GM18520 (cell line): ENCODE measurements at regions not wholly inside any gene's neighbourhood (a gene's known extent, or its start where the extent isn't known, plus 50 kb on each side); places are given as distances from the start of the nearest gene placed in this dataset.
"Not testable (repeated sequence)": the region's sequence is repeated elsewhere in the genome, so short reads cannot be mapped to it uniquely, and the experiment has no call there.

ENCODE experiments used
- ATAC-seq: cut with Tn5 transposase; IDR thresholded peaks from one replicate; pipeline ENCODE4 v1.9.1; 2021; ENCODE audit not compliant: unreplicated experiment

DNA sequence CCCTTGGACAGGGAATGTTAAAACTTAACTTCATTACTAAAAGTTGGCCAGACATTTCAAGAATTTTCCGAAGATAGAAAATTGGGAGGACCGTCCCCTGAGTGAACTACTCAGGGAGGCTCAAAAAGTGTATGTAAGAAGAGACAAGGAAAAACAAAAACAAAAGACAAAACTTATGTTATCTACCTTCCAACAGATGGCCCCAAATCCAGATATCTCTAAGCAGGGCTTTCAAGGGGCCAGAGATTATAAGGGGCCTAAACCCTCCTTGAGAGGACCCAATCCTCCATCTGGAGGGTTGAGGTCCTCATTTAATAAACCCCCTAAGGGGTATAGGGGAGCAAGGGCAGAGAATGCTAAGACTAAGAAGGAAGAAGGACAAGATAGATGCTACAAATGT is 203.6 kb downstream of the SH2D4B start:
- no peak for ATAC-seq

DNA sequence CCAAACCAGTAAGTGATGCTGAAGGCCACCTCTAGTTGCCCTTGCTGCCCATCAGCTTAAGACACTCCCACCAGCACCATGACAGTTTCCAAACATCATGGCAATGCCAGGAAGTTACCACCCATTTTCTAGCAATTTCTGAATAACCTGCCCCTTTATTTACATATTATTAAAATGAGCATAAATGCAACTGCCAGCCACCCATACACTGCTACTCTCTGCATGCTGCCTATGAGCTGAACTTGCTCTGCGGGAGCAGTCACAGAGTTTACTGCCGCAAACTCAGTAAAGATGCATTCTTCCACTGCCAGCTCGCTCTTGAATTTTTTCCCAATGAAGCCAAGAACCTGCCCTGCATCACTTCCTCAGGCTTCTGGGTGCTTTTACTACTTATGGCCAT is 212.6 kb downstream of the SH2D4B start:
- no peak for ATAC-seq

DNA sequence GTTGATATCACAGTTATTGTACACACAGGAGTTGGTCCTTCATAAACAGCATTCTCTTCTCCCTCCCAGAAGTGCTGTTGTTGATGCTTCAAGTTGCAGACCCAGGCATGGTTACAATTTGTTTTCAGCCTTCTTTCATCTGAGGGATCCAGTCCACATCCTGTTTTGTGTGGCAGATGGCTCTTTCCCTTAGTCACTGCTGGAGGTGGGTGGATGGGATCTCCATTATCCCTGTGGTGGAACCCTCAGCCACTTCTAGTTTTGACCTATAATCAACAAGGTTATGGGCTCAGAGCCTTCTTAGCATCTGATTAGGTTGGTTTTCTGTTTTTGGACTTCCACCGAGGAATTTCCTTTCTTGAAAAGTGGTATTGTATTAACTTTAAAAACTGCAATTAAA is 214.2 kb downstream of the SH2D4B start:
- ATAC-seq, result no peak

DNA sequence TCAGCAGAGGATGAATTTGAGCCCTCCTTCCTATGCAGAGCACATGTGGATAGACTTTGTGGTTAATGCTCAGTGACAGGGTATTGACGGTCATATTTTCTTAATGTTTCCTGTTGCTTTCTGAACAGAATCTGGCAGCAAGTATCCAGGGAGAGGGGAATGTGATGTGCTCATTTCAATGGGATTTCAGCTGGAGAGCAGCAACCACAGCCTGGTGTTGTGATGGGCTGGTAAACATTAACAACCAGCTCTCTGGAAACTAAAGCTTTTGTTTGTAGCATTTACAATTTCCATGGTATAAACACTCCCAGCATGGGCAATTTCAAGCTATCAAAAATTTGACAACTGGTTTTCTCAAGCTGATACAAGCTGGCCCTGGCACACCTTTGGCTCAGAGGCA is 215.9 kb downstream of the SH2D4B start:
- ATAC-seq, result no peak

DNA sequence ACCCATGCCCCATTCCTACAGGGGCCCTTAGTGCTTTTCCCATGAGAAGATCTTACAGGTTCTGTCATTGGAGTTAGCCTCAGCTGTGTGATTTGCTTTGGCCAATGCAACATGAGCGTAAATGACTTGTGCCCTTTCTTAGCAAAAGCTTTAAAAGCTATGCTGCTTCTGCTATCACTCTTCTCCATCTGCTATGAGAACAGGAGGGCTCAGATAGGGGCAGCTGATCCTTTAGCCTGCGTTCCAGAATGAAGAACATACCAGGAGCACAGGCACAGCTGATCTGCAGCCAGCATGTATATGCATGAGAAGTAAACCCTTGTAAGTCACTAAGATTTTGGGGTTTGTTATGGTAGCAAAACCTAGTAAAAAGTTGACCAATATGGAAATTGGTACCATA is 218.2 kb downstream of the SH2D4B start:
- ATAC-seq, result no peak

DNA sequence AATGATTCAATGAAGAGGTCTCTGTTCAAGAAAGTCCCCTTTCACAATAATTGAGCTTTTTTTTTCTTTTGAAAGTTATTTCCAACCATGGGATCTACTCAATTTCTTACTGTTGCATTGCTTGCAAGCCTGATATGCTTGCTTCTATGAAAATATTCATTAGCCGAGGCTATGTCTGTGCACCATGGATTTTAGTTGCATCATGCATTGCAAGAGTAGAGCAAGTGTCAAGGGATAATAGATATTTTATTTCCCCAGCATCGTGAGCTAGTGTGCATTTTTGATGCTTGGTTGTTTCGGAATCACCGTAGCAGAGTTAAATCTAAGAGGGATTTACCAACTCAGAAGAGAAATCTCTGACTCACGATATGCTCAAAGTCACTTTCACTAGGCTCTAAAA is 222.0 kb downstream of the SH2D4B start:
- no peak for ATAC-seq

DNA sequence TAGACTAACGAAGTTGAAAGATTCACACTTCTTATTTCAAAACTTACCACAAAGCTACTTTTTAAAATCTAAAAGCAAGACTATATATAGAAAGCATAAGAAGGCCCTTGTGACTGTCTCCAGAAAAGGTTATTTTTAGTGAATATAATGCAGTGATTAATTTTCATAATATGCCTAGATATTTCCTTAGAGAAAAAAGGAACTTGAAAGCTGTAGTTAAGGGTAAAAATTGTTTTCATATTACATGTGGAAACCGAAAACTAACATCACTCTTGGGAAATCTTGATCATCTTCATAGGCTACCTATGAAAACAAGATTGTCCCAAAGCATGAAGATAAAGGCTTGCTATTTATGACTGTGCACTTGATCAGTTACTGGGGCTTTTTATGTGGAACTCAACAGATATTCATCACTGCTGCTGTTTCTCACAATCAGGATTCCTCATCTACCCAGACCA is 223.2 kb downstream of the SH2D4B start:
- no peak for ATAC-seq

DNA sequence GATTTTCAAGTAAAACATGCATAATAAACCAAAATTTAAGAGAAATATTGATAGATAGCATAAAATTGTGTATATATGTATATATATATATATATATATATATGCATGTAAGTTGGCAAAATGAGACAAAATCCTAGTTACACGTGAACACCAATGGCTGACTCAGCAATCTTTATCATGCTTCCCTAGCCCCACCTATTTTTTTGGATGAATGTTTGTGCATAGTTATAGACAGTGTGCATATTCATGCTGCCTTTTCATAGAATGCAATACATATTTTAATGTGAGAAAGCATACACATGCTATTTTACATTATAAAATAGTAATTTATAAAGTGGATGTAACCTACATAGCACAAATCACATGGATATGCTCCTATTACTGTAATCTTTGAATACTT is 230.3 kb downstream of the SH2D4B start:
- no peak for ATAC-seq

DNA sequence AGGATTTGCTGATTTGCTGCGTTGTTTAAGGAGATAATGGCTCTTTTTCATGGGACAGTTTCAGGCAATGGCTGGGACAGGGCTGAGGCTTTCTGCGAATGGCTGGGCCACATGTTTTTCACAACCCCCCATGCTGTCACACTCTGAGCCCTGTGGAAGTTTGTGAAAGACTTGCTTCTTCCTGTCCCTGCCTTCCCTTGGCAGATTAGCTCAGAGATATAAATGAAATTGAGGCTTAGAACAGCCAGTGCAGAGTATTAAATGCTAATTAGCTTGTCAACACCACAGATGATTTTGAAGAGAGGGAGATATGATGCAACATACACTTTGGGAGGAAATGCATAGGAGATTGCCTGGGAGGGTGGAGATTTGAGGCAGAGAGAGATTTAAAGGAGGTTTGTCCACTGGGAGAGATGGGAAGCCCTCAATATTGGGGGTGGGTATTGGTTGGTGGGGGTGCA is 232.0 kb downstream of the SH2D4B start:
- ATAC-seq, result no peak

DNA sequence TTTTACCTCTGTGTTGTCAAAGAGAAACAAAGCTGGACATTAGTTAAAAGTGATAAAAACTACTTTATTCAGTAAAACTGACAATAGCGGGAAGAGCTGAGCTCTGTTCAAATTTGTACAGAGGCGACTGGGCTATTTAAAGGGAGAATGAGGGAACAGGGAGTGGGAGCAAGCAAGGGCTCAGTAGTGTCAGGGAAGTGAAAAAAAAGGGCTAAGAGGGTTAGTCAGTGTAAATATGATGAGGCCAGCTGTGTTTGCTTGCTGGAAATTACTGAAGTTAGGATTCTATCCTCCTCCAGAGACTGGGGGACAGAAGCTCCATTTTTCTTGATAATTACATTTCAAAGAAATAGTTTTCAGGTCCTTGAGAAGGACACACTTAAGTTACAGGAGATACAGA is 232.5 kb downstream of the SH2D4B start:
- no peak for ATAC-seq

DNA sequence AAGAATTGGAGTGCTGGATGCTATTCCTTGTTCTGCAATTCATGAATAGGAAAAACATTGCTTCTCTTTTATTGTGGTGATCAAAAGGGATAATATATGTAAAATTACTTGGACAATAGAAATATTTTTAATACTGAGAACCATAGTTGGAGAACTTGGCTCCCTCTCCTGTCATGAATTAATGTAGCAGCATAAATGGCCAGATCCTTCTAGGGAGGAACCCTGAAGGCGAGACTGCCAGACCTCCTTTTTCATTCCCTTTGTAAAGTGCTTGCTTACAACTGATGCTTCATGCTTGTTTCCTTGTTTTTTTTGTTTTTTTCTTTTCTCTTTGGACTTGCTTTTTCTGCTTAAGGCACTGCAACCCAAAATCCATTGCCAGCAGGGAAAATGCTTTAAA is 233.6 kb downstream of the SH2D4B start:
- ATAC-seq, result no peak

DNA sequence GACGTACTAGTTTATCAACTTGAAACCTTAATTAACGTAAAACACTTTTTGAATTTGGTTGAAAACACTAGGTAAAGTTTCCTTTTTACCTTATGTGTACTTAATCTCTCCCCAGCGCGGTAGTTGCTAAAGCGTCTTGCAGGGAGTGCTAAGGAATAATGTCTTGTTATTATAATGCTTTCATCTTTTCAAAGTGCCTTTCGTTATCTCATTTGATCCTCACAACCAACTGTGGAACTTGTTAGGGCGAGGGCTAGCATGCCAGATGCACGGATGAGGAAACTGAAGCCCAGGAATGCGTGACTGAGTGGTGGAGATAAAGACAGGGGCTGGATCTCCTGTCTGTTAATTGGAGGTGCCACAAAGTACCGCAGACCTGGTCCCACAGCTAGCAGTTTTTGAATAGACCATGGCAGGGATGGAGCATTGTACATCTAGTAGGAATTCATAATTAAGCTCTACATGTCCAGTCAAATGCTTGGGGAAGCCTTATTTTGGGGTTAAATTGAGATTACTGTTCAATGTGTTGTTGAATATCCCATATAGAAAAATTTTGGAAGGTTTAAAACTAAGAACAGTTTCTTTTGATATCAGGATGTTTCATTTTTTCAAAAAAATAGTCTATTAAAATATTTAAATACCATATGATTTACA is 234.3 kb downstream of the SH2D4B start:
- ATAC-seq, result no peak

DNA sequence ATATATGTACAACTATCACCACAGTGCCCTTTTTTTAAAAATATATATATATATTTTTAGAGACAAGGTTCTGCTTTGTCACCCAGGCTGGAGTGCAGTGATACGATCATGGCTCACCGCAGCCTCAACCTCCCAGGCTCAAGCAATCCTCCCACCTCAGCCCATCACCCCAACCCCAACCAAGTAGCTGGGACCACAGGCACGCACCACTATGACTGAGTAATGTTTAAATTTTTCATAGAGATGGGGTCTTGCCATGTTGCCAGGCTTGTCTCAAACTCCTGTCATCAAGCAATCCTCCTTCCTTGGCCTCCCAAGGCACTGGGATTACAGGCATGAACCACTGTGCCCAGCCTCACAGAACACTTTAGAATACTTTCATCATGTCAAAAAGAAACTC is 234.9 kb downstream of the SH2D4B start:
- ATAC-seq, result no peak

DNA sequence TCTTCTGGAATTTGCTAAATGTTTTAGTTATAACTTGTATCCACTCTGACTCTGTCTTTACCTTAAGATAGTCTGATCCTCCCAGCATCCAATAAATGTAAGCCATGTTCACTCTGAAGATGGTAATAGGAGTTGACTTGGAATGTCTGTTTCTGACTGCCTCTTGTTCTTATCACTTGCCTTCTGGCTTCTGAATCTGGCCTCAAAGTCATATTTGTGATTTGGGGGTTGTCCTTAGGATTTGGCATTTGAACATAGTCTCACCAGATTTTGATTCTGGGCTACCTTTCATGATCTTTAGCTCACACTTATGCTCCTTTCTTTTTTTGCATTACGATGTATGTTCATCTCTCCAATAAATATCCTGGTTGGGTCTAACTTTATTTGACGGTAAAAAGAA is 247.0 kb downstream of the SH2D4B start:
- no peak for ATAC-seq

DNA sequence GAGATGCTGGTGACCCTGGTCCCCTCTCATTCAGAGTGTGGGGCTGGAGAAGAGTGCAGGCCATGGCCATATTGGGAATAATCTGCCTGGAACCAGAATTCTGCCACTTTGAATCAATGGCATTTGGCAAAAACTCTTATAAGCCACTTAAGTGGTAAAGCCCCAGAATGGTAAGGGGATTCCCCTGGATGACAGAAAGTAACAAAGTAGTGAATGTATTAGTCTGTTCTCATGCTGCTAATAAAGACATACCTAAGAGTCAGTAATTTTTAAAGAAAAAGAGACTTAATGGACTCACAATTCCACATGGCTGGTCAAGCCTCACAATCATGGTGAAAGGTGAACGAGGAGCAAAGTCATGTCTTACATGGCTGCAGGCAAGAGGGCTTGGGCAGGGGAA is 248.6 kb downstream of the SH2D4B start:
- no peak for ATAC-seq

DNA sequence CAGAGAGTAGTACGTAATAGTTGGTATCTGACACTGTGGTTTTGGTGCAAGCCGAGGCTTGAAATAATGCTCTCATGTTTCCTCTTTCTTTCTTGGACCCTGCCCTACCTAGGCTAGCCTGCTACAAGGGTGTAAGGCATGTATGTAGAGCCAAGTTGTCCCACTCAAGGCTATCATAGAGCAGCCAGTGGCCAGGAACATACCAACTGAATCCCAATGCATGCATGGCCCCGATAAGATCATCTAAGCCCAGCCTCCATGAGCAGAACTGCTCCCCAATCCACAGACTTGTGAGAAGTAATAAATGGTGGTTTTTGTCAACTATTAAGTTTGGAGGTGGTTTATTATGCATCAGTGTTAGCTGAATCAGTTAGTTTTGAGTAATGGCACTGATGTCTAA is 250.2 kb downstream of the SH2D4B start:
- ATAC-seq, result no peak

DNA sequence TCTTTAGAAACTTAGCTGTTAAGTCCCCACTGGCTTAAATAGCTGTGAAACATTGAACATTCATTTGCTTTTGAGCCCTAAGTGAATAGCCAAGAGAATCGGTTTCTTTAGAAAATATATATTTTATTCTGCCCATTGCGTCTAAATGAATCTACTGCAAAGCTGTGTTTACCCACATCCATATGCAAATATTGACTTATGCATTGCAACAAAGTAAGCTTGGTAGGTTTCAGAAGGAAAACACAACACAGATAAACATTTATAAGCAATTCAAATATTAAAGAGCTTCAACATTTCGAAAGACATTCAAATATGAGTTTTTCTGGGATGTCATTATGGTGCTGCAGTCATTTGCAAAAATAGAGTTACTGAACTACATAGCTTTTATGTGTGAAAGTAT is 257.3 kb downstream of the SH2D4B start:
- no peak for ATAC-seq

DNA sequence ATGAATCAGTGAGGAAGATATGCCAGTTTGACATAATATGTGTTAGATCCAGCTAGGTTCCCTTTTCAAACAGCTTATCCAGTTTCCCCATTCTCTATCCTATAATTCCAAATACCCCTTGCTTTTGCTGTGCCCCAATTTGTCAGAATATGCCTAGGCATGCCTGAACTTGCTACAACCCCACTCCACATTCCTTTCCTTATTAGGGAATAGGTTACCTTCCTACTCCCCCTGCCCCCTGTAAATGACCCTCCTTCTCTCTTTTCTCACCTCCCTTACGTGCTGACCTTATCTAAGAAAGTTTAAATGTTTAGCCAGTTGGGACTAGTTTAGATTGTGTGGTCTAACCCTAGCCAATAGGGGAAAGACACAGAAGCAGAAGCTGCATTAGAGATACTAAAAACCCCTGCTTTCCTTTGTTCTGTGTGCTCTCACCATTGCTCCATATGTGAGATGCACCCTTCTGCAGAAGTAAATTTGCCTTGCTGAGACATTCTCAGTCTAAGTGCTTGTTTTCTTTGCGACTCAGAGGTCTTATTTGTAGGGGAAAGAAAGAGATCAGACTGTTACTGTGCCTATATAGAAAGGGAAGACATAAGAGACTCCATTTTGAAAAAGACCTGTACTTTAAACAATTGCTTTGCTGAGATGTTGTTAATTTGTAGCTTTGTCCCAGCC is 267.8 kb downstream of the SH2D4B start:
- ATAC-seq, result no peak

DNA sequence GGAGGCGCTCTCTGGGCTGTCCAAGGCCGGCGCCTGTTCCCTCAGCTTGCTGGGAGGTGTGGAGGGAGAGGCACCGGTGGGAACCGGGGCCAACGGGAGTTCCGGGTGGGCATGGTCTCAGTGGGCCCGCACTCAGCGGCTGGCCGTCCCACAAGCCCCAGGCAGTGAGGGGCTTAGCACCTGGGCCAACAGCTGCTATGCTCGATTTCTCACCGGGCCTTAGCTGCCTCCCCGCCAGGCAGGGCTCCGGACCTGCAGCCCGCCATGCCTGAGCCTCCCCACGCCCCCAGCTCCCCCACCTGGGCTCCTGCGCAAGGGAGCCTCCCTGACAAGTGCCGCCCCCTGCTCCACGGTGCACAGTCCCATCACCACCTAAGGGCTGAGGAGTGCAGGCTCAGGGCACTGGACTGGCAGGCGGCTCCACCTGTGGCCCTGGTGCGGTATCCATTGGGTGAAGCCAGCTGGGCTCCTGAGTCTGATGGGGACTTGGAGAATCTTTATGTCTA is 276.5 kb downstream of the SH2D4B start:
- ATAC-seq, result no peak

DNA sequence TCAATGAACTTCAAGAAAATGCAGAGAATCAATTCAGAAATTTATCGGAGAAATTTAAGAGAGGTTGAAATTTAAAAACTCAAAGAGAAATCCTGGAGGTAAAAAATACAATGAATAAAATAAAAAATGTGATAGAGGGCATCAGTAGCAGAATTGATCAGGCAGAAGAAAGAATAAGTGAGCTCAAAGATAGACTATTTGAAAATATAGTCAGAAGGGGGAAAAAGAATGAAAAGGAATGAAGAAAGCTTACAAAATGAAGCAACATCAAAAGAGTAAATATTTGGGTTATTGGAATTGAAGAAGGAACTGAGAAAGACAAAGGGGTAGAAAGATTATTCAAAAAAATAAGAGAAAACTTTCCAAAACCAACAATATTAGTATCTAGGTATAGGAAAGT is 291.4 kb downstream of the SH2D4B start:
- no peak for ATAC-seq

DNA sequence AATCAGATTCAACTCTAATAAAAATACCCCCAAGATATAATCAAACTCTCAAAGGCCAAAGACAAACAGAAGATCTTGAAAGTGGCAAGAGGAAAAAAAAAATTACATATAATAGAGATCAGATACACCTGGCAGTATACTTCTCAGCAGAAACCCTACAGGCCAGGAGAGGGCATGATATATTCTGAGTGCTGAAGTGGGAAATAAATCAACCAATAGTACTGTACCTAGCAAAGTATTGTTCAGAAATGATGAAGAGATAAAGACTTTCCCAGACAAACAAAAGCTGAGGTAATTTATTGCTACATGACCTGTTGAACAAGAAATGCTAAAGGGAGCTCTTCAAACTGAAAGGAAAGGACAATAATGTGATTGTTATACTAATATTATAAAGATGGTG is 291.9 kb downstream of the SH2D4B start:
- ATAC-seq, result no peak

DNA sequence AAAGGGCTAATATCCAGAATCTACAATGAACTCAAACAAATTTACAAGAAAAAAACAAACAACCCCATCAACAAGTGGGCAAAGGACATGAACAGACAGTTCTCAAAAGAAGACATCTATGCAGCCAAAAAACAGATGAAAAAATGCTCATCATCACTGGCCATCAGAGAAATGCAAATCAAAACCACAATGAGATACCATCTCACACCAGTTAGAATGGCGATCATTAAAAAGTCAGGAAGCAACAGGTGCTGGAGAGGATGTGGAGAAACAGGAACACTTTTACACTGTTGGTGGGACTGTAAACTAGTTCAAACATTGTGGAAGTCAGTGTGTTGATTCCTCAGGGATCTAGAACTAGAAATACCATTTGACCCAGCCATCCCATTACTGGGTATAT is 295.0 kb downstream of the SH2D4B start:
- ATAC-seq, result not testable (repeated sequence)
